CD8-positive, alpha-beta memory T cell (primary cell): ENCODE measurements at regions not wholly inside any gene's neighbourhood (a gene's known extent, or its start where the extent isn't known, plus 50 kb on each side); places are given as distances from the start of the nearest gene placed in this dataset.

ENCODE experiments used
- CTCF ChIA-PET: fragments of 350-600 bp; sonication (Branson Sonifier 250); formaldehyde crosslinking; loops from one replicate; lab custom pipeline; 2021; ENCODE audit warnings: antibody characterized with exemption; lab: Charles Lee
- POLR2A ChIA-PET: fragments of 350-600 bp; sonication (Branson Sonifier 250); formaldehyde crosslinking; loops from one replicate; lab custom pipeline; 2021; ENCODE audit warnings: antibody characterized with exemption; lab: Charles Lee
- DNase-seq, 5 donors: peaks; one replicate each; pipeline versions ENCODE4 v3.0.0 to v3.0.0-alpha.2; 2020 to 2022; ENCODE audit warnings: mixed read lengths in 1 of 5
- H3K27ac ChIP-seq: one replicate; pipeline ENCODE4 v1.7.0; 2013; ENCODE audit warnings: low read depth, mild to moderate bottlenecking, low read length, moderate library complexity
- H3K27me3 ChIP-seq: 2 replicates; pipeline ENCODE4 v1.7.0; 2013; ENCODE audit warnings: low read length, mild to moderate bottlenecking; ENCODE audit not compliant: insufficient read depth, poor library complexity, severe bottlenecking
- H3K36me3 ChIP-seq: 2 replicates; pipeline ENCODE4 v1.7.0; 2013; ENCODE audit warnings: mild to moderate bottlenecking, low read length, moderate library complexity; ENCODE audit not compliant: insufficient read depth
- H3K4me1 ChIP-seq: 2 replicates; pipeline ENCODE4 v1.7.0; 2013; ENCODE audit warnings: mild to moderate bottlenecking, low read length, moderate library complexity; ENCODE audit not compliant: insufficient read depth
- H3K4me3 ChIP-seq: 2 replicates; pipeline ENCODE4 v1.7.0; 2013; ENCODE audit warnings: mild to moderate bottlenecking, low read length
- H3K9me3 ChIP-seq: 2 replicates; pipeline ENCODE4 v1.7.0; 2013; ENCODE audit warnings: mild to moderate bottlenecking, low read length
- H3K27ac Mint-ChIP-seq, 8 donors: one replicate each; pipeline ENCODE4 v1.8.0; 2020 to 2021; ENCODE audit warnings: mixed read lengths in 8 of 8, mild to moderate bottlenecking in 6 of 8, inconsistent platforms in 3 of 8, moderate library complexity in 3 of 8
- H3K27me3 Mint-ChIP-seq, 2 donors: one replicate each; pipeline ENCODE4 v1.8.0; 2020 to 2021; ENCODE audit warnings: mixed read lengths in 2 of 2, mild to moderate bottlenecking in 1 of 2, moderate library complexity in 1 of 2
- H3K36me3 Mint-ChIP-seq, 3 donors: one replicate each; pipeline ENCODE4 v1.8.0; 2020 to 2021; ENCODE audit warnings: mixed read lengths in 3 of 3, inconsistent platforms in 1 of 3, mild to moderate bottlenecking in 1 of 3
- H3K4me1 Mint-ChIP-seq, 3 donors: one replicate each; pipeline ENCODE4 v1.8.0; 2020 to 2021; ENCODE audit warnings: mixed read lengths in 3 of 3, inconsistent platforms in 1 of 3, mild to moderate bottlenecking in 1 of 3
- H3K4me3 Mint-ChIP-seq, 7 donors: one replicate each; pipeline ENCODE4 v1.8.0; 2020 to 2021; ENCODE audit warnings: mixed read lengths in 7 of 7, mild to moderate bottlenecking in 6 of 7, moderate library complexity in 4 of 7, inconsistent platforms in 2 of 7
- H3K9me3 Mint-ChIP-seq, 5 donors: one replicate each; pipeline ENCODE4 v1.8.0; 2020 to 2022; ENCODE audit warnings: mixed read lengths in 5 of 5, mild to moderate bottlenecking in 3 of 5, moderate library complexity in 2 of 5, inconsistent platforms in 1 of 5

GRCh38 chr9:106284296-106284695, 578.7 kb upstream of the ZNF462 start:
- Histone ChIP-seq H3K36me3 (no peaks in the 10 kb centered on the region), H3K4me3 (no peak overlapping the region), H3K4me1 (no peaks in the 10 kb centered on the region), H3K27me3 (no peaks in the 10 kb centered on the region), H3K27ac (no peak overlapping the region), H3K9me3 (no peaks in the 10 kb centered on the region)
- Mint-ChIP-seq H3K4me3 (no peak overlapping the region), H3K36me3 (no peaks in the 10 kb centered on the region), H3K27ac (no peak overlapping the region), H3K4me1 (no peaks in the 10 kb centered on the region), H3K27me3 (no peaks in the 10 kb centered on the region), H3K9me3 (peaks cover 9 to 47% (median 22%) of the 10 kb centered on the region in 5 donors)
- CTCF ChIA-PET: no interaction called here
- DNase-seq: no peak
- POLR2A ChIA-PET: no interaction called here

- ChIA-PET CTCF (no interaction called here), POLR2A (no interaction called here)
- H3K36me3 Mint-ChIP-seq: no peaks in the 10 kb centered on the region
- no peaks in the 10 kb centered on the region for H3K9me3 ChIP-seq
- no peak for DNase-seq
- H3K27me3 Mint-ChIP-seq: no peaks in the 10 kb centered on the region
- no peak overlapping the region for H3K27ac Mint-ChIP-seq
- no peaks in the 10 kb centered on the region for H3K27me3 ChIP-seq
- no peak overlapping the region for H3K27ac ChIP-seq
- no peak overlapping the region for H3K4me3 Mint-ChIP-seq
- no peaks in the 10 kb centered on the region for H3K36me3 ChIP-seq
- H3K4me3 ChIP-seq: no peak overlapping the region
- peaks cover 12 to 45% (median 22%) of the 10 kb centered on the region in 5 donors for H3K9me3 Mint-ChIP-seq
- H3K4me1 Mint-ChIP-seq: no peaks in the 10 kb centered on the region
- no peaks in the 10 kb centered on the region for H3K4me1 ChIP-seq
Measured at GRCh38 chr9:106286249-106286648, 576.7 kb upstream of the ZNF462 start.

- Mint-ChIP-seq H3K4me1 (no peaks in the 10 kb centered on the region), H3K36me3 (no peaks in the 10 kb centered on the region)
Measured at GRCh38 chr9:106287091-106287631, 575.8 kb upstream of the ZNF462 start.

GRCh38 chr9:106287731-106288130, 575.2 kb upstream of the ZNF462 start:
- CTCF ChIA-PET: no interaction called here
- Mint-ChIP-seq H3K4me3 (no peak overlapping the region), H3K4me1 (no peaks in the 10 kb centered on the region)

More at GRCh38 chr9:106287091-106287631, 575.8 kb upstream of the ZNF462 start:
- ChIA-PET POLR2A (no interaction called here), CTCF (no interaction called here)
- Mint-ChIP-seq H3K4me3 (no peak overlapping the region), H3K9me3 (peaks cover 10 to 40% (median 22%) of the 10 kb centered on the region in 5 donors), H3K27me3 (no peaks in the 10 kb centered on the region), H3K27ac (no peak overlapping the region)
- DNase-seq: no peak
- Histone ChIP-seq H3K27me3 (no peaks in the 10 kb centered on the region), H3K36me3 (no peaks in the 10 kb centered on the region), H3K4me3 (no peak overlapping the region), H3K27ac (no peak overlapping the region), H3K9me3 (no peaks in the 10 kb centered on the region), H3K4me1 (no peaks in the 10 kb centered on the region)

GRCh38 chr9:106288689-106289088, 574.3 kb upstream of the ZNF462 start:
- Histone ChIP-seq H3K4me3 (no peak overlapping the region), H3K36me3 (no peaks in the 10 kb centered on the region), H3K27ac (no peak overlapping the region), H3K4me1 (no peaks in the 10 kb centered on the region), H3K27me3 (no peaks in the 10 kb centered on the region), H3K9me3 (no peaks in the 10 kb centered on the region)
- Mint-ChIP-seq H3K9me3 (peaks cover 8 to 34% (median 17%) of the 10 kb centered on the region in 5 donors), H3K36me3 (no peaks in the 10 kb centered on the region), H3K4me3 (no peak overlapping the region), H3K4me1 (no peaks in the 10 kb centered on the region), H3K27me3 (no peaks in the 10 kb centered on the region), H3K27ac (no peak overlapping the region)
- CTCF ChIA-PET: no interaction called here
- POLR2A ChIA-PET: no interaction called here
- DNase-seq: no peak

More at GRCh38 chr9:106287731-106288130, 575.2 kb upstream of the ZNF462 start:
- Histone ChIP-seq H3K36me3 (no peaks in the 10 kb centered on the region), H3K4me1 (no peaks in the 10 kb centered on the region), H3K27me3 (no peaks in the 10 kb centered on the region), H3K4me3 (no peak overlapping the region), H3K27ac (no peak overlapping the region), H3K9me3 (no peaks in the 10 kb centered on the region)
- peaks cover 11 to 35% (median 17%) of the 10 kb centered on the region in 5 donors for H3K9me3 Mint-ChIP-seq
- no peaks in the 10 kb centered on the region for H3K36me3 Mint-ChIP-seq
- DNase-seq: no peak
- no peak overlapping the region for H3K27ac Mint-ChIP-seq
- no peaks in the 10 kb centered on the region for H3K27me3 Mint-ChIP-seq
- POLR2A ChIA-PET: no interaction called here

GRCh38 chr9:106291786-106292185, 571.2 kb upstream of the ZNF462 start:
- Mint-ChIP-seq H3K27me3 (no peaks in the 10 kb centered on the region), H3K4me3 (no peak overlapping the region), H3K9me3 (peaks cover 8 to 34% (median 20%) of the 10 kb centered on the region in 5 donors), H3K36me3 (no peaks in the 10 kb centered on the region), H3K4me1 (no peaks in the 10 kb centered on the region), H3K27ac (no peak overlapping the region)
- POLR2A ChIA-PET: no interaction called here
- no peak for DNase-seq
- no peak overlapping the region for H3K4me3 ChIP-seq
- no peaks in the 10 kb centered on the region for H3K4me1 ChIP-seq
- no peak overlapping the region for H3K27ac ChIP-seq
- H3K9me3 ChIP-seq: no peaks in the 10 kb centered on the region
- no peaks in the 10 kb centered on the region for H3K27me3 ChIP-seq
- no peaks in the 10 kb centered on the region for H3K36me3 ChIP-seq
- CTCF ChIA-PET: no interaction called here

- no peak for DNase-seq
- CTCF ChIA-PET: no interaction called here
- H3K4me1 ChIP-seq: no peaks in the 10 kb centered on the region
- H3K36me3 ChIP-seq: no peaks in the 10 kb centered on the region
- H3K27ac Mint-ChIP-seq: no peak overlapping the region
- POLR2A ChIA-PET: no interaction called here
- H3K4me3 ChIP-seq: no peak overlapping the region
- no peaks in the 10 kb centered on the region for H3K27me3 Mint-ChIP-seq
- no peaks in the 10 kb centered on the region for H3K4me1 Mint-ChIP-seq
- peaks cover 4 to 14% (median 11%) of the 10 kb centered on the region in 5 donors for H3K9me3 Mint-ChIP-seq
- no peaks in the 10 kb centered on the region for H3K27me3 ChIP-seq
- H3K36me3 Mint-ChIP-seq: no peaks in the 10 kb centered on the region
- no peak overlapping the region for H3K4me3 Mint-ChIP-seq
- H3K9me3 ChIP-seq: no peaks in the 10 kb centered on the region
- no peak overlapping the region for H3K27ac ChIP-seq
Measured at GRCh38 chr9:106296426-106296825, 566.5 kb upstream of the ZNF462 start.

- Mint-ChIP-seq H3K9me3 (peaks cover 2 to 16% (median 11%) of the 10 kb centered on the region in 5 donors), H3K4me1 (no peaks in the 10 kb centered on the region), H3K27ac (no peak overlapping the region), H3K36me3 (no peaks in the 10 kb centered on the region), H3K27me3 (no peaks in the 10 kb centered on the region), H3K4me3 (no peak overlapping the region)
- DNase-seq: no peak
- Histone ChIP-seq H3K36me3 (no peaks in the 10 kb centered on the region), H3K4me3 (no peak overlapping the region), H3K9me3 (no peaks in the 10 kb centered on the region), H3K27me3 (no peaks in the 10 kb centered on the region), H3K4me1 (no peaks in the 10 kb centered on the region), H3K27ac (no peak overlapping the region)
- POLR2A ChIA-PET: no interaction called here
- CTCF ChIA-PET: no interaction called here
Measured at GRCh38 chr9:106298997-106299396, 564.0 kb upstream of the ZNF462 start.
